SHP77 treated with DMSO at 0.1 percent for 48 hours (cell line): ENCODE measurements at regions not wholly inside any gene's neighbourhood (a gene's known extent, or its start where the extent isn't known, plus 50 kb on each side); places are given as distances from the start of the nearest gene placed in this dataset.

ENCODE experiments used
- DNase-seq: peaks from one replicate; lab custom pipeline; 2025; lab: John Stamatoyannopoulos, UW

- no peak for DNase-seq
Measured at GRCh38 chr1:4586611-4587160, 67.7 kb upstream of the AJAP1 start.

DNA sequence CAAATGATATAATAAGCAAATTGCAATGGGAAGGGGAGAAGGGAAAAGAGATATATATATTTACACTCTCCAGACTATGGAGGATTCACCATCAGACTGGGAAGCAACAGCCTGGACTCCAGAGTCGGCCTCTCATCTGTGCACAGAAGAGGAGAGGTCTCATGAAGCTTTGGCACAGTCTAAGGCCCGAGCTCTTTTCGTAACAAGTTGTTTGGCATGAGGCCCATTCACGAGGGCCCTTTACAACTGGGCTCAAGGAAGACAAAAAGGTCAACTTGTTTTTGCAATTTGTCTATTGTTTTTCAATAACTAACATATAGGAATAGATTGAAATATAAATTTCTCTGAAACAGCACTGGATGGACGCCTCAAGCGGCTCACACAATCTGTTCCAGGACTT is 66.7 kb upstream of the AJAP1 start:
- DNase-seq: no peak

GRCh38 chr1:4590756-4591155 is 63.7 kb upstream of the AJAP1 start:
- DNase-seq: no peak

DNA sequence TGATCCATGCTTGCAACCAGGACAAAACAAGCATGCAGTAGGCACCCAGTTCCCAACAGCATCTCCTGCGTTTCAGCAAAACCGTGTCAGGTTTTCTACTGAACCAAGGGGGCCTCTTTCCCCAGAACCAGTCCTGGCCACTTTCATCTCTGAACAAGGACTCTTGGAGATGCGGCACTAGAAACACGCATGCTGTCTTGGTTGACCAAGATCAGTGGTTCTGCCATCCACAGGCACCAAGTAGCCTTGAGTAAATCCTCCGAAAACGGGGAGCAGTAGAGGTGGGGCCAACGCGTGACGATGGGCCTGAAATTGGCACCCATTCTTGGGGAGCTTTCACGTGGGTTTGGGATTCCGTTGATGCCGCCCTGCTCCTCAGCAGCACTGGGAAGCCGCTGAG is 62.5 kb upstream of the AJAP1 start:
- DNase-seq: no peak

- DNase-seq: no peak
Measured at GRCh38 chr1:4593106-4593505, 61.3 kb upstream of the AJAP1 start.

DNA sequence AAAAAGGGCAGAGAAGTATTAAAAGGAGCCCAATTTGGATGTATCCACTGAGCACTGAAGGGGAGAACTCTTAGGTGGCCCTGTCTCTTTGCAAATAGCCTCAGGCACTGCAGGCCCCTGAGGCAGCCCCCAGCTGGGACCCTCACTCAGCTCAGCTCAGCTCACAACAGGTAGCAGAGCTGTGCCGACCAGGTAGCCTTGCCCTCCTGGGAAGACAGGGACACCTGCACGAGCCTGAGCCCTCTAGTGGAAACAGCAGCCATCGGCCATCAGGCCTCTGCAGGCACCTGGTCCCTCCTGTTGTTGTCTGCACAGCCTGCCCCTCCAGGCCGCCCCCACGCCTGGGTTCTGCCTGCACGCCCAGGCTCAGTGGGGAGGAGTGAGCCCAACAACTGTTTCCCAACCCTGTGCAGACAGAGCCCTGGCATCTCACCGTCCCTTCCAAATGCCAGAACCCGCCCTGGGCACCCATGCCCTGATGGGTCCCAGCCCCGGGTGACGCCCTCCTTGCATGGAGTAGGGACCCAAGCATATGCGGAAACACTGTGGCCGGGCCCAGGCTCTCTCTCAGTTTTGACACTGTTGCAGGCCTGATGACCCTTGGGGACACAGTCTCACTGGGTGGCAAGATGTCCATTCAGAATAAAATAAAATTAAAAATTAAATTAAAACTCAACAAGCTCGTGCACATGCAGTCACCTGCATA is 60.0 kb upstream of the AJAP1 start:
- DNase-seq: no peak

DNA sequence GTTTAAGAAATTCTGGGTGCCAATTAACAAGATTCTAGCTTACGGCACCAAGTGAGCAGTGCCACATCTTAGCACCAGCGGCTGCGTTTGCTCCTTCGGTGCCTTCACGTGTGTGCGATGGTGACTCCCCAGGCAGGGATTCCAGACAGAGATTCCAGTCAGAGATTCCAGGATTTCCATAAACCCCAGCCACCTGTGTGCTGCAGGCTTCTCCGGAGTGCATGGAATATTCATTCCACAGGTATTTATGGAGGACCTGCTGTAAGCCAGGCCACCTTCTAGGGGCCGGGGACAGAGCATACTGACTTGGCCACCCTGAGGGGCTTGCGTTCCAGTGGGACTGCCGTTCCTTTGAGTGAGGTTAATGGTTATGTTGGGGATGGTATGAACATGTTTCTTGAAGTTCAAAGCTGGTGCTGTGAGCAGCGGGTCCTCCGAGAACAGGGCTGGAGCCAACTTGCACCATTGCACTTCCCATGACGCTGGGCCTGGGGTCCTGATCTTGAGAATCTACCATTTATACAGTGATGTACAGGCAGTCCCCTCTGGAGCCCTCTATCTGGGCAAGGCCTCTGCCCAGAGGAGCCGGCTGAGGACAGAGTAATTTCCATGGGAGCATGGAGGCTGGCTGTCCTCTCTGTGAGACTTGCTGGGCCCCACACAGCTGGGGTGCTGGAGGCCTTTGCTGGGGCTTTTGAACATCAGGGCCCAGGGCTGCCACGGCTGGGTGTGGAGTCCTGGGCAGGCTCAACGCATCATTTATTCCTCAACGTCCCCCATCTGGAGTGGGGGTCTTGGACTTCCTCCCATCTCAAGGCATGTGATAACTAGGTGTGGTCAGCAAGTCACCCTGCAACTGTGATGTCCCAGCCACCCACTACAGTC is 58.8 kb upstream of the AJAP1 start:
- no peak for DNase-seq

- DNase-seq: no peak
Measured at GRCh38 chr1:4596486-4596885, 57.9 kb upstream of the AJAP1 start.

DNA sequence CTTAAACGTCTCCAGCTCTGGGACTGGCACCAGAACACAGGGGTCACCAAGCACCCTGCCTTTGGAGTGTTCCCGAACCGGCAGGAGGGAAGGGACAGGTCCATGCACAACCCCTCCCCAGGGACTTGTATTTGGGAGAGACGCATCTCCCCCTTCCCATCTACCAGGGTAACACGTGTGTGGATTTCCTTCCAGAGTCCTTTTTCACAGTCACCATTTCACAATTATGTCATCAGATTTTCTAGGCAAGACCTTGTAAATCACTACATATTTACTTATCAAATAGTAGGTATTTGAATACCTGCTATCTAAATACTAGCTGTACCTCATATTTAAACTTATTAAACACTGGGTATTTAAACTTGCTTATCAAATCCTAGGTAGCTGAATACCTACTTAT is 57.4 kb upstream of the AJAP1 start:
- no peak for DNase-seq

- no peak for DNase-seq
Measured at GRCh38 chr1:4598561-4598960, 55.8 kb upstream of the AJAP1 start.

DNA sequence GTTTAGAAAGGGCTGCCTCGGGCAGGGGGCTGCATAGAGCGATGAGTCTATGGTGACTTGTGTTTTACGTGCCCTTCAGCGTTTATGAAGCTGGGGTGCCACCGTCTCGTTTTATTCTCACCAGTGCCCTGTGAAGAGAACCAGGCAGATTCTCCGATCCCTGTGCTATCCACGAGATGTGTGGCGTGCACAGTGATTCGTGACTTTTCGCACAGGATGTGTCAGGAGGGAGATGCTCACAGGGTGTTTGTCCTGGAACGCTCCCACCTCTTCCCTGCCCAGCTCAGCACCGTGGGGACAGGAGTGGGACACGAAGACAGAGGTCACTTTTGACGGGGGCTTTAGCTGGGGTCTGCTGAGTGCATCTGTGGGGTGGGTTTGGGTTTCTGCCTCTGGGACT is 54.9 kb upstream of the AJAP1 start:
- no peak for DNase-seq

DNA sequence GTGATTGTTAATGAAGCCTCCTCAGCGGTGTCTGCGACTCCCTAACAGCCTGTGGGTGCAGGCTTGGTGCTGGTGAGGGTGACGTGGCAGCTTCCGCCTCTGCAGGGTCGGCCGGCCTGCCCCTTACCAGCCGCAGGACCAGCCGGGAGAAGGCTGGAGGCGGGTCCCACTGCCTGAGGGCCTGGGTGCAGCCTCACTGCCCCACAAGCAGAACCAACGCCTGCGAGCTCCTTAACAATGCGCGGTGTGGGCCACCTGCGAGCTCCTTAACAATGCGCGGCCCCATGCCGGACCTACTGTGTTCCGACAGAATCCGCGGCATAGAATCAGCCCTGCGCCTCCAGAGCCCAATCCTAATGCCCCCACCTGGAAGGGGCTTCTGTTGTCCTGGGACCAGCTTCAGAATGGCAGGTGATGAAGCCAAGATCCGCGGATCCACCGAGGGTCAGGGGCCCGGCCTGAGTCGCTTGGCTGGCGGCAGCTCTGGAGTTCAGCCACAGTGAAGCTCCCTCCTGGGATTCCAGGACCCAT is 54.4 kb upstream of the AJAP1 start:
- no peak for DNase-seq

DNA sequence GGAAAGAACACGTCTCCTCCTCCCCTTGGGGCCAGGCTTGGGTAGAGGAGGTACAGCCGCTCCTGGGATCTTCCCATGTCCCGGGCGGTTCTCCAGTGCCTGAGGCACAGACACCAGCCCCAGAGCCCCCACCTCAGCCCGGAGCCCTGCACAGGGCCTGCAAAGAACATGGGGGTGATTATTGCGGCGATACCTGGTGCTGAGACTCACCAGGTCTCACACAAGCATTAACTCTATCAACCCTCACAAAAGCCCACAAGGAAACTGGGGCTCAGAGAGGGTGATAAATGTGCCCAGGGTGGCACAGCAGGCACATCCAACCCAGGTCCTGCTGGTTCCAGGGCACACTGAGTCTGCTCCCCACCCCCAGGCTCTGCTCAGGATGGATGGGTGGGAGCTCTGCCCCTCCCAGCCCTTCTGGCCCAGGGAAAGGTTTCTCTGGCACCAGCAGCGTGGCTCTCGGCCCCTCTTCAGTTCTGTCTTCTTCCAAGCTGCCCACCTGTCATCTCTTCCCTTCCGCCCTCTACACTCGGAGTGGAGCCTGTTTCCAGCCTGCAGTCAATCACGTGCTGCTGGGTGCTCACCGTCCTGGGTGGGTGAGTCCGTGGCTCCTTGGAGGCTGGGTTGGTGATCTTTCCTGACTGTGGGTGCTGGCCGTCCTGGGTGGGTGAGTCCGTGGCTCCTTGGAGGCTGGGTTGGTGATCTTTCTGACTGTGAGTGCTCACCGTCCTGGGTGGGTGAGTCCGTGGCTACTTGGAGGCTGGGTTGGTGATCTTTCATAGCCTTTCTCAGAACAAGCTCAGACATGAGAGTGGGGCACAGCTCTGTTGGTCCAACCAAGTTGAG is 53.6 kb upstream of the AJAP1 start:
- DNase-seq: no peak

DNA sequence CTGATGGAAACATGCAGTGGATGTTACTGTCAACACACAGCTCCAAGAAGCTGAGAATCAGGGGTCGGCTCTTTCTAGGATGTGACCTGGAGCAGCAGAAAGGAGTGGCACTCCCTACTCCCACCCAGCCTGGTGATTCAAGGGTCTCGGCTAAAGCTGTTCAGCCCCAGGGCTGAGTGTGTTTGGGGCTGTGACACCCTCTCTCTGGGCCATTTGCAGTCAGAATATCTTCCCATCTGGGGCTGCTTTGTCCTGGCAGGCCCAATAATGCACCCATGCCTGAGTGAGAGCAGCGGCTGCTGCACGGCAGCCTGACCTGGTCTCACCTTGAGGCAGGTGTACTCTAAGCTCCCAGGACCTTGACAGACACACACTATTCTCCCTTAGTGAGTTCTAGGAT is 52.5 kb upstream of the AJAP1 start:
- no peak for DNase-seq

- DNase-seq: no peak
Measured at GRCh38 chr1:4602462-4603294, 51.7 kb upstream of the AJAP1 start.

- no peak for DNase-seq
Measured at GRCh38 chr1:4603295-4604110, 50.9 kb upstream of the AJAP1 start.
